ENCODE measurements at regions not wholly inside any gene's neighbourhood (a gene's known extent, or its start where the extent isn't known, plus 50 kb on each side); places are given as distances from the start of the nearest gene placed in this dataset.

GRCh38 chr3:127467391-127467790 lies 123.1 kb downstream of the TPRA1 start:
- no peak overlapping the region for H3K4me3 ChIP-seq (ENCODE audit: low read length)
- H3K9ac ChIP-seq (ENCODE audit: low read length): no peak overlapping the region
- no peak overlapping the region for H3K4me2 ChIP-seq (ENCODE audit: low read length)
- H3K4me1 ChIP-seq (ENCODE audit: low read length): no peaks in the 10 kb centered on the region
- H2AFZ ChIP-seq (ENCODE audit: low read depth, low read length): no peak overlapping the region
- H3K27me3 ChIP-seq (ENCODE audit: low read depth, low read length): peaks cover 17% of the 10 kb centered on the region
- no peak overlapping the region for H3K27ac ChIP-seq (ENCODE audit: low read length)
- H3K36me3 ChIP-seq (replicated peaks; ENCODE audit: low read depth, low read length): no peaks in the 10 kb centered on the region
- H3K9me3 ChIP-seq (ENCODE audit: insufficient read depth, low read length): no peaks in the 10 kb centered on the region
- no peak for TF ChIP-seq EZH2phosphoT487 (IDR thresholded peaks at IDR 0.05; ENCODE audit: low read depth)
- no peak for TF ChIP-seq CTCF (IDR thresholded peaks at IDR 0.05; ENCODE audit: low read depth, low read length)
- no peaks in the 10 kb centered on the region for H4K20me1 ChIP-seq (ENCODE audit: insufficient read depth, low read length)
- H3K79me2 ChIP-seq (ENCODE audit: low read length): no peaks in the 10 kb centered on the region

- Histone ChIP-seq H3K36me3 (replicated peaks; ENCODE audit: low read depth, low read length) (no peaks in the 10 kb centered on the region), H3K27ac (ENCODE audit: low read length) (no peak overlapping the region), H3K9me3 (ENCODE audit: insufficient read depth, low read length) (no peaks in the 10 kb centered on the region), H3K27me3 (ENCODE audit: low read depth, low read length) (peaks cover 22% of the 10 kb centered on the region), H2AFZ (ENCODE audit: low read depth, low read length) (no peak overlapping the region), H3K9ac (ENCODE audit: low read length) (no peak overlapping the region), H3K79me2 (ENCODE audit: low read length) (no peaks in the 10 kb centered on the region), H4K20me1 (ENCODE audit: insufficient read depth, low read length) (peaks cover 2% of the 10 kb centered on the region; the same call in 1 of the 2 replicates), H3K4me1 (ENCODE audit: low read length) (no peaks in the 10 kb centered on the region), H3K4me3 (ENCODE audit: low read length) (no peak overlapping the region), H3K4me2 (ENCODE audit: low read length) (no peak overlapping the region)
- TF ChIP-seq EZH2phosphoT487 (IDR thresholded peaks at IDR 0.05; ENCODE audit: low read depth) (no peak), CTCF (IDR thresholded peaks at IDR 0.05; ENCODE audit: low read depth, low read length) (no peak)
Measured at GRCh38 chr3:127464642-127465041, 125.9 kb downstream of the TPRA1 start.

GRCh38 chr3:127462111-127462655 lies 128.3 kb downstream of the TPRA1 start:
- H3K9me3 ChIP-seq (ENCODE audit: insufficient read depth, low read length): no peaks in the 10 kb centered on the region
- peaks cover 2% of the 10 kb centered on the region; the same call in 1 of the 2 replicates for H4K20me1 ChIP-seq (ENCODE audit: insufficient read depth, low read length)
- no peaks in the 10 kb centered on the region for H3K36me3 ChIP-seq (replicated peaks; ENCODE audit: low read depth, low read length)
- TF ChIP-seq CTCF (IDR thresholded peaks at IDR 0.05; ENCODE audit: low read depth, low read length) (no peak), EZH2phosphoT487 (IDR thresholded peaks at IDR 0.05; ENCODE audit: low read depth) (no peak)
- H3K4me1 ChIP-seq (ENCODE audit: low read length): no peaks in the 10 kb centered on the region
- no peaks in the 10 kb centered on the region for H3K79me2 ChIP-seq (ENCODE audit: low read length)
- H3K27me3 ChIP-seq (ENCODE audit: low read depth, low read length): peaks cover 14% of the 10 kb centered on the region
- no peak overlapping the region for H3K27ac ChIP-seq (ENCODE audit: low read length)
- H3K9ac ChIP-seq (ENCODE audit: low read length): no peak overlapping the region
- no peak overlapping the region for H2AFZ ChIP-seq (ENCODE audit: low read depth, low read length)
- H3K4me2 ChIP-seq (ENCODE audit: low read length): no peak overlapping the region
- H3K4me3 ChIP-seq (ENCODE audit: low read length): no peak overlapping the region

GRCh38 chr3:127461286-127461910 lies 129.1 kb downstream of the TPRA1 start:
- no peaks in the 10 kb centered on the region for H3K9me3 ChIP-seq (ENCODE audit: insufficient read depth, low read length)
- no peak overlapping the region for H3K4me2 ChIP-seq (ENCODE audit: low read length)
- H3K9ac ChIP-seq (ENCODE audit: low read length): no peak overlapping the region
- no peak overlapping the region for H3K27ac ChIP-seq (ENCODE audit: low read length)
- no peaks in the 10 kb centered on the region for H3K36me3 ChIP-seq (replicated peaks; ENCODE audit: low read depth, low read length)
- H3K27me3 ChIP-seq (ENCODE audit: low read depth, low read length): peaks cover 16% of the 10 kb centered on the region
- no peaks in the 10 kb centered on the region for H3K79me2 ChIP-seq (ENCODE audit: low read length)
- H3K4me1 ChIP-seq (ENCODE audit: low read length): no peaks in the 10 kb centered on the region
- no peak for TF ChIP-seq CTCF (IDR thresholded peaks at IDR 0.05; ENCODE audit: low read depth, low read length)
- TF ChIP-seq EZH2phosphoT487 (IDR thresholded peaks at IDR 0.05; ENCODE audit: low read depth): no peak
- no peak overlapping the region for H2AFZ ChIP-seq (ENCODE audit: low read depth, low read length)
- no peak overlapping the region for H3K4me3 ChIP-seq (ENCODE audit: low read length)
- peaks cover 2% of the 10 kb centered on the region; the same call in 1 of the 2 replicates for H4K20me1 ChIP-seq (ENCODE audit: insufficient read depth, low read length)
